ENCODE measurements at regions not wholly inside any gene's neighbourhood (a gene's known extent, or its start where the extent isn't known, plus 50 kb on each side); places are given as distances from the start of the nearest gene placed in this dataset.

DNA sequence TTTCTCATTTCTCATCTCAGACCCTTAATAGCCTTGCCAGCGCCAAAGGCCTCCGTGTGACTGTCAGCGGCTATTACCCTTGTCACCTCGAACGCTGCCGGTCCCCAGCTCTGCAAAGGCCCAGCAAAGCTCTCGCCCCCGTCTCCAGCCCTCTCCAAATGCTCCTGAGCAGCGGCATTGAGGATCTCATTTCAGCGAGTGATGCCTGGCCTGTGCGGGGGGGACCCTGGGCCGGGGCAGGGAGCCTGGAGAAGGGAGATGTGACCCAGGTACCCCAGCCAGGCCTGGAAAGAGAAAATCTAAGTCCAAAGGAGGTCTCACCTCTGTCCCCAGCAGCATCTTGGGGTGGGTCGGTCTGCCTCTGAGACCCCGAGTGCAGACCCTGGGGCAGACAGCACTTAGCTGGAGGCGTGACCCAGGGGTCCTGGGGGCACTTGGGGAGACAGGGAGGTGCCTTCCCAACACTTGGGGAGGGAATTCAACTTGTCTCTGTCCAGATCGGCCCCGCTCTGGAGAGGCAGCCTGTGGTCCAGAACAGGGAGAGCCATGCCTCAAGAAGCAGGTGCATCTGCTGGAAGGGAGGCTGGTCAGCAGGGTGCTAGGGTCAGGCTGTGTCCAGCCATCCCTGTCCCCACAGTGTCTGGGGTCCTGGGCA, 521.3 kb downstream of the TBC1D22A start:
- no peak for DNase-seq

DNA sequence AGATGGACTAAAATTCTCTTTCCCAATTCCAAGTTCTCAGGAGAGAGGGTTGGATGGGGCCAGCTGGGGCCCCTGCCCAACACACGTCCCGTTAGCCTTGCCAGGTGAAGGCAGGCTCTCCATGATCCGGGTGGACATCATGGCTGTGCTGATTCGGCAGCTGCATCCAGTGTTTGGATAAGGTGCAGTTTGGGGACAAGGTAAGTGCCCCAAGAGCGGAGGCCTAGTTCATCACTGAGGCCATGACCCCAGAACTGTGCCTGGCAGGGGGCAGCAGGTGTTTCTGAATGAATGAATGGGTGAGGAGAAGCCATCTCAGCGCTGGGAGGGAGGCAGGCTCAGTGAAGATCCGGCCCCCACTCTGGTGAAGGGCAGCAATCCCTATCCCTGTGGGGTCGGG, 520.4 kb downstream of the TBC1D22A start:
- no peak for DNase-seq

DNA sequence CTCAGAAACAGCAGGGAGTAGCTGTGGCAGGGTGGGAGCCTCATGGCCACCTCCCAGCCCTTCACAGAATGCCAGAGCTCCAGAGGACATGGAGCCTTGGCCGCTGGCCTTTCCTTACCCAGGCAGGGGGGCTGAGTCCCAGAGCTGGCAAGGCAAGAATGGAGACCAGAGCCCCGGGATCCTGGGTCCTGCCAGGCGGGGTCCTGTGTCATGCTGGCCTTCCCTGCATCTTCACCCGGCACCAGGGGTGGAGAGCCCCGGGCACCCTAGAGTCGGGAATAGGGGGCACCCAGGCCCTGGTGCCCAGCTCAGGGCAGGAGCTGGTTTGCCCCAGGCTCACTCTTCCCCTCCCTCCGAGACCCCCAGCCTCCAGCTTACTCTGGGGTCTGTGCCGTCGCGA, 519.9 kb downstream of the TBC1D22A start:
- no peak for DNase-seq

DNA sequence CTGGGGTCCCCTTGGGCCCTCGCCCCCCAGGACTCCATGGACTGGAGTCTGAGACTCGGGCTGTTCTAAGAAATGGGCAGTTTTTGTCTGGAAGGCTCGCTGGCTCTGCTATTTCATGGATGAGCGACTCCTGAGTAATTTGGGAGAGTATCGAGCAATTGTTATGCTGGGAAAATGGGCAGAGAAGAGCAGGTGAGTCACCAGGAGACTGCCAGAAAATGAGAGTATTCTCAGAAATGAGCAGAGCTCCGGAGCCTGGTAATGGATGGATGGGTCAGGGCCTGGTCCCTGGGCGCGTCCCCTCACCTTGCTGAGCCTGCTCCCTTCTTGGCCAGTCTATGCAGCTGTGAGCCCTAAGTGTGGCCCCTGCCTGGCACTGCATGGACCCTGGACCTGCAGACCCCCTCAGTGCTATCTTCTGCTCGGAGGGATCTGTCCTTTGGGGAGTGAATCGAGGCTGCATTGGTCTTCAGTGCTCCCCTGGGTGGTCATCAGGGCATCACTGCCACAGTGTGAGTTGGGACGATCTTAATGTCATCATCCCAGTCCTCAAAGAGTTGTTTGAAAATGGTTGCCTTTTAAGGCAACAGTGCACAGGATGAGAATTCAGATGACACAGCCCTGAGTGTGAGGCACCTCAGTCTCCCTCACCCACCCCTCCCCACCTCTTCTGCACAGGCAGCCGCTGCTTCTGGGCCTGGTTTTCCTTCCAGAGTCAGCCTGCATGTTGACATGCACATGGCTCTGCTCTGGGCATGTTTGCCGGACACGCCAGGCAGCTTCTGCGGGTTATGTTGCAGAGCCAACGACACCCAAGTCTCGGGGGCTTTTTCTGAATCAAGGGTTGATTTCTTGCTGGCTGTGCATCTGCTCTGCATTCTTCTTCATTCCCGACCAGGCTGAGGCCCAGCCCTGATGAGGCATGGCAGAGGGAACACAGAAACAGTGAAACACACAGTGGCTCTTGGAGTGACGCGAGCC, 519.0 kb downstream of the TBC1D22A start:
- DNase-seq: no peak

DNA sequence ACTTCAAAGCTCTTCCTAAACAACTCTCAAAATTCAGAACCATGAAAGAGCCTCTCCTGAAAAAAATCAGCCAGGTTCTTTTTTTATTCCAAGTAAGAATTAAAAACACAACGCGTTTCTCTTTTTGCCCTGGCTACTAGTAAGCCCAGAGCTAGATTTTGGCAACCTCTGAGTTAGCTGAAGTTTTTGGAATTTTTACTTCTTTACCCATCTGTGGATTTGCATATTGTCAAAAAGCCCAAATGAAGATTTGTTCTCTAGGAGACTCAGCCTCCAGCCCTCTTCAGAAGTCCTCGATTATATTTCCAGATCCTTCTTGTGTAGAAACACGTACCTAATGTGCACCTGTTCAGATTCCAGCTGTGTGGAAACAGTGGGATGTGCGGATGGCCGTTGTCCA, 517.9 kb downstream of the TBC1D22A start:
- no peak for DNase-seq

DNA sequence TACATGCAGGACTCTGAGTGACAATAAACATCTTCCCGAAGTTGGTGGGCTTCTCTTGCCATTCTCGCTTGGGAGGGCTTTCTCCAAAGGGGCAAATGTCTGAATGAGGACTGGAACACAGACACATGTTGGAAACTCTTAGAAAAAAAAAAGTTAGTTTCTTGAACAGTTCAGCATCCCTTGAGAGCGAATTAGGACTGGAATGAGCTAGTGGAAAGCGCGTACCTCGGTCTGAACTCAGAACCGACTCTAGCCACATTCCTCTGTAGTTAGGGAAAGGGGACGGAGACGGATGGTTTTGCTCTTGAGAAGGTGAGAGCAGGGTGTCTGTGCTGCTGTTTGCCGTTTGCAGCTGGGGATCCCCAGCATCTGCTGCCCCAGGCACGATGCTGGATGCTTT, 517.3 kb downstream of the TBC1D22A start:
- no peak for DNase-seq

DNA sequence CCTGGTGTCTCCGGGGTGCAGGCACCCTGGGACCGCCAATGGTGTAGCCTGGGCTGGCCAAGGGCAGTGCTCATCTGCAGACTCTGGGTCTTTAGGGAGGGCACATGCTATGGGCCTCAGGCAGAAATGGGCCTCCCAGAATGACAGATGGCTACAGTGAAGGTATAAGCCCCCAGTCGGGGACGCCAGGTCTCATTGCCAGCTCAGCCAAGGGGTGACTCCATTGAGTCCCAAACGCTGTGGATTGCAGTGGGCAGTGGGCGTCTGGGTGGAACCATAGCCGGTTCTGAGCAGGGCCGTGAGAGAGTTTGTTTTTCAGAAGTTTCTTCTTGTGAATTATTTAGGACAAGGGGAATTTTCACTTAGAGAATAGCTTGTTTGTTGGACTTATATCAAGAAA, 516.9 kb downstream of the TBC1D22A start:
- DNase-seq: no peak

DNA sequence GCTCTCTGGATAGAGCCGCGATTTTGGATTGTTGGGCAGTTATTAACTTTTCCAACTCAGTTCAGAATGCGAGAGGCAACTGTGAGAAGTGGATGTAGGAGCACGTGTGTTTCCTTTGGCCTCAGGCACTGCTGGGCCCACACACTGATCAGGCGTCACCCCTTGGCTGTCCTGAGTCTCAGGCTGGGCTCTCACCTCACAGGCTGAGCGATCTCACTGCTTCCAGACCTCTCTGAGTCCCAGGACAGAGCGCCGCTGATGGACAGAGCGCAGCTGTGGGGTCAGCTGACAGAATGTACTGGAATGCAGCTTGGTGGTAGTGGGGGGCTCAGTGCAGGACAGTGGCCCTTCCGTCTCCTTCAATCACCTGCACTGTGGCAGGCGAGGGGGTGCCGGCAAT, 516.2 kb downstream of the TBC1D22A start:
- DNase-seq: no peak

DNA sequence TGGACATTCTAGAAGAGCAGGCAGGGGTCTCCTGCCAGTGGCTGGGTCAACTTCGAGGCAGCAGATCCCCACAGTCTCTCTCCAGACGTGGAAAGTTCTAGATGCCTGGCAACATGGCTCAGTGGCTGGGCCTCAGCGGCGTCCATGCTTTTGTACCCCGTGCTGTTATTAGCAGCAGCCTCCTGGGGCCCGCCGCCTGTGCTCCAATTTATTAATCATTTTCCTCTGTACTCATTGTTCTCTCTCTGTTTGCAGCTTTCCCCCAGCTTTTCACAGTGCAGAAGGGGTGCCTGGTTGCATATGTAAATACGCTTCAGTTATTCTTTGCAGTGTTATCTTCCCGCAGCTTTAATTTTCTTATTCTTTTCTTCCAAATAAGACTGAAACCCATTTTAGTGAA, 515.1 kb downstream of the TBC1D22A start:
- DNase-seq: no peak

DNA sequence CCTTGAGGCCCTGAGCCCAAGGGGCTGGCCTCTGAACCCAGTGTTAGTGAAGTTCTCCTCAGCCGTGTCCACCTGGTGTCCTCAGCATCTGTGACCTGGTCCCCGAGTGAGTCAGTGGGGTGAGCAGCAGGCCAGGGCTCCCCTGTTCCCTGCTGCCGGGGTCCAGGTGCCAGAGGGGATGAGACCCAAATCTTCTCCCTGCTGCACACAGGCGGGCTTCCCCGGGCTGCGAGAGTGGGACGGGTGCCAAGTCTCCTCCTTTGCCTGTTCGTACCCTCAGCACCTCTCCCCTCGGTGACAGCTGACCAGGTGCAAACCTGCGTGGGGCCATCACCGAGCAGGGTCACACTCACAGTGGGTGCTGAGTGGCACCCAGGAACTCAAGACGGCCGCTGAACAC, 514.5 kb downstream of the TBC1D22A start:
- DNase-seq: no peak

DNA sequence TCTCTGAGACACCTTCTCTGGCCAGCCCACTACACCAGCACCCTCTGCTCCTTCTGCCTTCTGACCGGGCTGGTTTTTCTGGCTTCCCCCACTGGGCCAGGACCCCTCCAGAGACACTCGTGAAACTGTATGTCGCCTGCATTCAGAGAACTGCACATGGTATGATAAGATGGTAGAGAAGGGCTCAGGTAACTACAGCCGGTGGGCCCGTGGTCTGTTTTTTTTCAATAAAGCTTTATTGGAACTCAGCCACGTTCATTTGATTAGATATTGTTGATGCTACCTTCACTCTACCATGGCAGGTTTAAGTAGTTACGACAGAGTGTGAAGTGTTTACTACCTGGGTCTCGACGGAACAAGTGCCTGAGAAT, 514.0 kb downstream of the TBC1D22A start:
- no peak for DNase-seq

DNA sequence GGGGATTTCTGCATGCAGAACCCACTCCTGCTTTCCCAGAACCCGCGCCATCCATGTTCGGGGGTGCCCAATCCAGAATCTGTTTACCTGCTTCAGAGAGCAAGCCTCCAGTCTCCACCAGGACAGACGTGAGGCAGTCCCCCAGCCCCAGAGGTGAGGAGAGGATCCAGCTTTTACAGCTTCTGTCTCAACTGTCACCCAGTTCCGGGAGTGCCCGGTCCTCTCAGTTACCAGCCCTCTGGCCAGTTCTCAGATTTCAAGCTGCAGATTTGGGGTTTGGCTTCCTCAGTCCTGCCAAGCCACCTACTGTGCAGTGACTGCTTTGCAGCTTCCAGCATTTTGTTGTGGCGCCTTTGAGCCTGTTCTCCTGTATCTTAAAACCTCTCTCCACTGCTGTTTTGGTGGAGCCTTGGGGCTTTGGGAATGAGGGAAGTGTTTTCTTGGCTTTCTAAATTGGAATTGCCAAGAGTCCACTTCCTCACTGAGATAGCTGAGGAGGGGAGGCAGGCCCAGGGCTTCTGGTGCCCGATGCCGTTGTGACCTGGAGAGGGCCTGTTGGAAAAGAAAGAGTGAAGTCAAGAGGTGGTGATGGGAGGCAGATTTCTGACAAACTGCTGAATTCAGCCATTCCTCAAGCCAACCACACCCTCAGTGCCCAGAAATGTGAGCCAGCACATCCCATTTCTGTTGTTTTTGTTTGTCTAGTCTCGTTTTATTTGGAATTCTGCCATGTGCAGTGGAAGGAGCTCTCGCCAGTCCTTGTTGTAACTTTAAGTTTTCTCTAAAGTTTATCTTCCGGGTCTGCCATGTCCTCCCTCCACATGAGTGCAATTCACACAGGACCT, 513.4 kb downstream of the TBC1D22A start:
- no peak for DNase-seq

DNA sequence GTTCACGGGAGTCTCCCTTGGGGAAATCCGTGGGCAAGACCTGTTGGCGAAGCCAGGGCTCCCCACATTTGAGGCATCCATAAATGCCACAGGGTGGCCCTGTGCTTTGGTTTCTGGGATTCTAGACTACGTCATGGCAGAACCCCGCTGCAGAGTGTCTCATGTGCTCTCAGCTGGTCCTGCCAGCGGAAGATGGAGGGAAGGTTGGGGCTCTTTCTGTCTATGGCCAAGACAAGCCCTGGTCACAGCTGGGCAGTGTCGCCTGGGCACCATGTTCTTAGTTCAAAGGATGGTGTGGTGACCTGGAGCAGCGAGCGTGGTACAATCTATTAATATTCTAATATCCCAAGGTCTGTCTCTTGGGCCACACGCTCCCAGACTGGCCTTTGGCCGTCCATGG, 511.7 kb downstream of the TBC1D22A start:
- DNase-seq: no peak

DNA sequence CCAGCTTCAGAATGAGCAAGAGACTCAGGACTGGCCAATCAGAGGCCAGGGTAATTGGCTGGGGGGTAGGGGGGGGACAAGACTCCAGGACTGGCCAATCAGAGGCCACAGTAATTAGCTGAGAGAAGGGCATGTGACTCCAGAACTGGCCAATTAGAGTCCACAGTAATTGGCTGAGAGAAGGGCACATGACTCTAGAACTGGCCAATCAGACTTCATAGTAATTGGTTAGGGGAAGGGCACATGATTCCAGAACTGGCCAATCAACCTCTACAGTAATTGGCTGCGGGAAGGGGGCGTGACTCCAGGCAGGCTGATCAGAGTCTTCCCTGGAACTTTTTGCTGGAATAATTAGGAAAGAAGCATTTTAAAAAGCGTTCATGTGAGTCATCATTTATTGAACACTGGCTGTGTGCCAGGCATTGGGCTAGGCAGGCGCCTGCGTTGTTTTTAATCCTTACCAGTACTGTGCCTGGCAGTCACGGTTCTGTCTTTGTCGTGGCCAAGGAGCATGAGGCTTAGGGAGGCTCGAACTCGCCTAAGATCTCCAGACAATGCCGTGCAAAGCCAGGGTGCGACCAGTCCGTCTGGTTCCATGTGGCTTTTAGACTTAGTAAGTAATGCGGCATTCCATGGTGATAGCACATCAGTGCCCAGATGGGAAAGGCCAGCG, 508.1 kb downstream of the TBC1D22A start:
- DNase-seq: no peak

DNA sequence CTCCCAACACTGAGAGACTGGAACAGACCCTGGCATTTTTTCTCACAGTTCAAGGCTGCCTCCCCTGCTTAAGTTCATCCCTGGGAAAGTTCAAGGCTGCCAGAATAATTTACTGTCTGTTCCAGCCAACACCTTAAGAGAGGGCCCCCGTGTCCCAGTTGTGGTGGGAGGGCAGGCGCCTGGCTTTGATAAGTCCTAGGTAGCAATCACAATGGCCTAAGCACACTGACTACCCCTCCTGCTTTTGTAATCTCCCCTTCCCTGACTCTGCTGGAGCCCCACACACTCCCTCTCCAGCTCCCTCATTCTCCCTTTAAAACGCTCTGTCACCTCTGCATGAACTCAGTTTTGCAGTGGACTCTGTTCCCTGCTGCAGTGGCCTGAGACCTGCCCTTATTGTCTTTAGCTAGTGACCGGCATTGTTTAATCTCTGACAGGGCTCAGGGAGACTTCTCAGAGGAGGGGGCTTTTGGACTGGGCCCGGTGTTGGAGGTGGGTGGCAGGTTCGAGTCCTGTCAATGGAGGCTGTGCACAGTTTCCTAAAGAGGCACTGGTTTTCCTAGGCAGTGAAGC, 507.2 kb downstream of the TBC1D22A start:
- DNase-seq: no peak

DNA sequence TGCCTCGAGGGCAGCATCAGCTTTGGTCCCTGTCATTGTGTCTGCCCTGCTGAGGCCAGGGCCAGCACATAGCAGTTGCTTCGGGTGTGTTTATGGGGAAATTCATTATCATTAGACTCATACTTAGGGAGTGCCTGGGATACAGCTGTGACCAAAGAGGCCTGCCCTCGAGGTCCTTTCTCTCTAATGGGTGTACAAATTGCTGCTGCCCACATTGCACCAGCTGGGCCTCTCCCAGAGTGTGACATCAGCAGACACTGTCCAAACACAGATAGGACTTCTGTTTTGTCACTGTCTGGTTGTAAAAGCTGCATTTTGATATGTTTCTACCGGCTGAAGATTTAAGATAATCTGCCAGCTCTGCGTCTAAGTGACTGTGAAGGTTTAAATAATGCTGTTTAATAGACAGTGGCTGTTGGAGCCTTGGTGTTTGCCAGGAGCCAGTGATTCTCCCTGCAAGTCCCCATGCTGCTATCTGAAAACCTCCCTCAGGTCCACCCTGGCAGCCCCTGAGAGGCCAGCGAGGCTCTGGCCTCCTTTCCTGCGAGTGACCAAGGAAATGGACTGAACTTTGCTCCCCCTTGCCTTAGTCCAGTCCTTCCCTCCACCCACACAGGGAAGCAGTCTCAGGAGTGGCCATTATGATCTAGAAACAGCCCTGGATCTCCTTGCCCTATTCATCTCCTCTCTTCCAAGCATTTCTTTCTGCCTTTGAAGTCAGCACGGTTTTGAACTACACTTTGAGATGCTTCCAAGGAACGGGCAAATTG, 505.2 kb downstream of the TBC1D22A start:
- no peak for DNase-seq

DNA sequence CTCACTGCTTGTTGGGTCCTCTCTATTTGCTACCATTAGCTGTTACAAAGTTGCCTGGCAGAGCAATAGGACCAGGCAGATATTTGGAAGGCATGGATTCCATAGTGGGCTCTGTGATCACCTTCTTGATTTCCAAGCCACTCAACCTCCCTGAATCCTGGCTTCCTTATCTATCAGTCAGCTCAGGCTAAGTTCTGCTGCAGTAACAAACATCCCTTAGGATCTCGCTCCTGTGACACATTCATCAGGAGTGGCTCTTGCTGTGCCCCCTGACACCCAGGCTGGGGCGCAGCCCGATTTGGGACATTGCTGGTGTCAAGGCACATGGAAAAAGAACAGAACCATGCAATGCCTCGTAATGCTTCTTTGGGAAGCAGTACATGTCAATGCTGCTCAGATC, 503.9 kb downstream of the TBC1D22A start:
- DNase-seq: no peak

DNA sequence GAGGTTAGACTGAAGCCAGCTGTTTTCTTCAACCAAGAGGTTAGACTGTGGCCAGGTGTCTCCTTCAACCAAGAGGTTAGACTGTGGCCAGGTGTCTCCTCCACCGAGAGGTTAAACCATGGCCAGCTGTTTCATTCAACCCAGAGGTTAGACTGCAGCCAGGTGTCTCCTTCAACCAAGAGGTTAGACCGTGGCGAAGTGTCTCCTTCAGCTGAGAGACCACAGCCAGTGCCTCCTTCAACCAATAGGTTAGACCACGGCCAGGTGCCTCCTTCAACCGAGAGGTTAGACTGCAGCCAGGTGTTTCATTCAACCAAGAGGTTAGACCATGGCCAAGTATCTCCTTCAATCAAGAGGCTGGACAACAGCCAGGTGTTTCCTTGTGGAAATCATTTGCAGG, 498.1 kb downstream of the TBC1D22A start:
- DNase-seq: no peak

DNA sequence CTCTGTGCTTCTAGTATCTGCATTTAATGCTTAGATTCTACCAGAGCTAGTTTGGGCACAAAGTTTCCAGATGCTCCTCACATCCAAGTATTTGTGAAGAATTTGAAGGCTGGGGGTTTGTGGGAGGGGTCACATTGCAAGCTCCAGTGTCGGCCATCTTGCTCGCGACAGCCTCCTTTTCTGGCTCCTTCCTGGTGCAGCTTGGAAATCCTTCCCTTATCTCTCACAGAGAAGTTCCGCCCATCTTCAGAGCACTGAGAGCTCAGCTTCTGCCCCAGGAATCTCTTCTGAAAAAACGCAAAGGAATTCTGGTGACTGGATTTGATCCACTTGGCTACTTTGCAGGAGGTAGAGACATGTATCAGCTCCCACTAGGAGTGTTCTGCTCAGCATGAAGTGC, 497.5 kb downstream of the TBC1D22A start:
- DNase-seq: no peak

DNA sequence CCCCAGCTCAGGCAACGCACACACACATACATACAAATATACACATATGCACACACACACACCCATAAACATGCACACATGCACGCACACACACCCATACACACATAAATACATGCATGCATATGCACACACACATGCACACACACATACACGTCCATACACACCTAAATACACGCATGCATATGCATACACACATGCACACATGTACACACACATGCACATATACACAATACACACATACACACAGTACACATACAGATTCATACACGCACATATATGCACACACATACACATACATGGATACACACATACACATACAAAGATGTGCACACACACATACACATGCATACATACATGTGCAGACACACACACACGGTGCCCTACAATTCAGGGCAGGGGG, 496.6 kb downstream of the TBC1D22A start:
- no peak for DNase-seq

DNA sequence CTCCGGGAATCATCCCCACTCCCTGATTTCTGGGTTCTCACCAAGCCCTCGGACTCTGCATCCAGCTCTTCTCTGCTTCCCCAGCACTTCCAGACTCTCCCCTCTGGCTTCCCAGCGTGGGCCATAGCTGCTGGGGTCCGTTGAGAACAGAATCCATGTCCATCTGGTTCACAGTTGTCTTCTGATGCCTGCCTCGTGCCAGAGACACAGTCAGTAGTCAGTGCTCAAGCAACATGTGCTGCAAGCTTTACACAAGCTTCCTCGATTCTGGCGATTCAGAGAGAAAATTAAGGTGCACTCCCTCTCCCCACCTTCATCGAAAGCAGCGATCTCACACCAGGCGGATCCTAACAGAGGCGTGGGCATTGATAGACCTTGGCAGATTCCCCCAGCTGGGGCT, 495.5 kb downstream of the TBC1D22A start:
- DNase-seq: no peak

DNA sequence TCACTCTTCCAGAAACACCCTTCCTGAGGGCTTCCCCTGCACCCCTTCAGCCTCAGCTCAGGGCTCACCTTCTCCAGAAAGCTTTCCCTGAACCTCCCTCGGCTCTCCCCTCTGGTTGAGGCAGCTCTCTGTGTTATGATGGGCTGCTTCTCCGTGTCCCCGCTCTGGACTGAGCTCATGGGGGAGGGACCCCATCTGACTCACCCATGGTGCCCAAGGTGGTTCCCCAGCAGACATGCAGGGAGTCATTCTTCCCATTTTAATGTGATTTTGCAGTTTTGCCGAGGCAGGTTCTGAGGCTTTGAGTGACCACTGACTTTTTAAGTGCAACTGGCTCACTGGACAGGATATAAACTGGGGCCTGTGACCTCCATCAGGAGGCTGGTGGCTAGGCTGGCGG, 495.1 kb downstream of the TBC1D22A start:
- no peak for DNase-seq
